ENCODE measurements at regions not wholly inside any gene's neighbourhood (a gene's known extent, or its start where the extent isn't known, plus 50 kb on each side); places are given as distances from the start of the nearest gene placed in this dataset.
"Not testable (repeated sequence)": the region's sequence is repeated elsewhere in the genome, so short reads cannot be mapped to it uniquely, and the experiment has no call there.

GRCh38 chr16:61421111-61421510, 615.1 kb downstream of the CDH8 start:
- no peak for DNase-seq

GRCh38 chr16:61419791-61420190, 616.4 kb downstream of the CDH8 start:
- DNase-seq: no peak

- DNase-seq: not testable (repeated sequence)
Measured at GRCh38 chr16:61418802-61419201, 617.4 kb downstream of the CDH8 start.

DNA sequence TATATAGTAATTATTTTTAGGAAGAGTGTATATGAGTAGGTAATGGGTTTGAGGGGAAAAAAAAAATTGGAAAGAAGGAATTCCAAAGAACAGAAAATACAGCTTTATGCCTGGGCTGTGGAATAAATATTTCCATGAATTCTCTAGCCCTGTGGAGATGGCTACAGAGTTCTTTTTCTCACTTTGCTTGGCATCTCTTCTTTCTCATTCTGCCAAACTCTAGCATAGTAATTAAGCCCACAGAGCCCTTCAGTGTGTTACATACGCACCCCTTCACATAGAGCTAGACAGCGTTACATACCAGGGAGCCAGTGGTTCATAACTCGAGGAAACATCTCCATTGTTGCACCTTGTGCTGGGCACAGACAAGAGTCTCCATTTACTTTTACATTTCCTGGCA, 621.1 kb downstream of the CDH8 start:
- no peak for DNase-seq

DNA sequence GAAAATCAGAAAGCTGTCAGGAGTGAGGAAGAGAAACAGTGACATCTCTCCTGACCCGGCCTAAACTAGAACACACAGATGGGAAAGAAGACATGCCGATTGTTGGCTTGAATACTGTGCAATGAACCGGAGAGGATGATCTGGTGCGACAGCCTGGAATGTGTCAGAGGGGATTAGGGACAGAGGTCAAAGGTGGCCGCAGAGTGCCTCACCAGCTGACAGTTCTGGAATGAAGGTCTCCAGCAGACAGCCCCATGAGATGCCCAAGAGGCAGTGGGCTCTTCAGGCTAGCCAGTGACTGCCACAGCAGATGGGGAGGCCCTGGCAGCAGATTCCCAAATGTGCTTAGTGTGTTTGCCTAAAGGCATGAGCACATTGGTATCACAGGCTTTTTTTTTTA, 623.2 kb downstream of the CDH8 start:
- no peak for DNase-seq

DNA sequence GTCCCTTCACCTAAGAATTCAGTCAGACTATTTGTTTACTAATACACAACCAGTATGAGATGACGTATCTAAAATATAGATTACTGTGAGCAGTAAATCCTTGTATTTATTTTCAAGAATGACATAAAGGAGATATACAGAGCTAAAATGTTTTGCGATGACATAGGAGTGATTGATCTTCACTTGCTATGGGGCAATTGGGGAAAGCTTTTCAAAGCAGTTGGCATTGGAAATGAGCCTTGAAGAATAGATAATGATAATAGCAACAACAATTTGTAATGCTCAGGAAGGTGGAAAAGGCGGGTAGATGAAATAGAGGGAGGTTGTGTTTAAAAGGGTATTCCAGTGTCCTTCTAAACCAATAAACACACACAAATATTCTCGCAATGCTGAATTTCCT, 623.7 kb downstream of the CDH8 start:
- no peak for DNase-seq

DNA sequence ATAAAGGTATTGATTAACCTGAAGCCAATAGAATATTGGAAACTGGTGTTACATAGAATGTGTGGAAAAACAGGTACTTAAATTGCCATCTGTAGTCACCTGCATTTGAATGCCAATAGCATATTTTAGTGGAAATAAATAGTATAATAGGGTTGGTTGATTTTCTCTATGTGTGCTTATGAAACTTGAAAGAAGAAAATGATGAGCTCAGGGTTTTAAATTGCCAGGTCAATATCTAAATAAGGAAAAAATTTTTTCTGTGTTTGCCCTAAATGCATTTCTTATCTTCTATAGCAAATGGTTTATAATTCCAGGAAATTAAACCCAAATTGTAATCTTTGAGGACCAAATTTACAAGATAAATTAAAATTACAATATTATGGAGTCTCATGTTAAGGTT, 626.6 kb downstream of the CDH8 start:
- DNase-seq: no peak

GRCh38 chr16:61403386-61403785, 632.9 kb downstream of the CDH8 start:
- no peak for DNase-seq

DNA sequence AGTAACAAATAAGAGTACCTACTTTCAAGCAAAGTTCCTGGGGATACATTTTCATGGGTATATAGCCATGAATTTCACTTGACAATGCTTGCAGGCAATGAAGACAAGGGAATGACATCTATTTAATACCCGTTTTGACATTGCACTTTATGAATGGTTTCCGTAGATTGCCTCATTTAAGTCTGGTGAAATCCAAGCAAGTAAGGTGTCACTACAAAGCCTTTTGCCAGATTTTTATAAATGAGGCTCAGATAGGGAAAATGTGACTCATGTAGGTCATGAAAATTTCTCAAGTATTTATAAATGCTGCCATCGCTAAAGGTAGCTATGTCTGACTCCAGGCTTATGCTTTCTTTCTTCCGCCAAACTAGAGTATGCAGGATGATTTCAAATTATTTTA, 644.3 kb downstream of the CDH8 start:
- DNase-seq: no peak

DNA sequence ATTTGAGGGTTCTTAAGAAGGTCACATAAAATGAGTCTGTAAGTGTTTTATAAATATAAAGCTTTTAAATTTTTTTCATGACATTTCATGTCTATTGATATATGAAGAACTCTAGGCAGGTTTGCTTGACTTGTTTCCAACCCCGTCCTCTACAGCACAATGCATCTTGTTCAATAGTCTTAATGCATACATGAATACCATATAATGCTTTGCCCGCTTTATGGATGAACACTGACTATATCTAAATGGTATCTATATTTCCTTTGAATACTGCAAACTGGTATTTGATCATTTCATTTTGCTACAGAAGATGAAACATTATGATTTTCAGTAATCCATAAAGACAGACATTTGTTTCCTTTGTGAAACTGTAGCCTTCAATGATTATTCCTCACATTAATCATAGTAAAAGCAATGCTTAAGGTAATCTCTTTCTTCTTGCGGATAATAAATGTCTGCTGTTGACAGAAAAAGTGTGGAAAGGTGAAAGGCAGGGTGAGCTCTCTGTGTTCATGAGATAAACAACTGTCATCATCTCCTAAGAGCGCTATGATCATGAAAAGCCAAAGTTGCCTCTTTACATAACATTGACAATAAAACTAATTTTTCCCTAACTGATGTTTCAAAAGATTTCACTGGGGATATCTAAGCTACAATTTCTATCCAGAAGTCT, 645.1 kb downstream of the CDH8 start:
- DNase-seq: no peak

DNA sequence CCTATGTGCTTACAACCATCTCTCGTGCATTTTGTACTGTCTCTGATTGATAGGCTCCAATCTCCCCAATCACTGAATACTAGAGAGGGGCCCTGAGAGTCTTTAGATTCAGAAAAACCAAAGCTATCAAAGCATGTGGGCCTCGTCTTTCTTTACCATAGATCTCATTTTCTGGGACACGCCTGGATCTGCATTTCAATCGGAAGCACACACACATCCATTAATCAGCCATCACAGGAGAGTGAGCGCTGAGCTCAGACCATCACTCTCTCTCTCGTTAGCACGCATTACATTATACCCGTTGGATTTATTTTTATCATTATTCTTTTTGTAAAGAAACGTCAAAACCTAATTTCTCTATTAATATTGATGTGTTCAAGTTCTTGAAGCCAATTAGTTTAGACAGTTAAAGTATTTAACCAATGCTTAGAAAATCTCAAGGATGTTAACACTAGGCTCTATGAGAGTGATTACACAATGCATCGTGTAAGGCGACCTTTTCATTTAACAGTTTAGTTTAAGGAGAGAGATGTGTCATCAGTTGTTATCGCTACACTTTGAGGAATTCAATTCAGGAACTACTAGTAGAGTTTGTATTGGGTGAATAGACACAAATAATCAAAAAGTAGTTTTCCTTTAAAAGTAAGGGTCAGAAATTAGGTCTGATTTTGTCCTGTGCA, 650.7 kb downstream of the CDH8 start:
- no peak for DNase-seq

- no peak for DNase-seq
Measured at GRCh38 chr16:61382435-61382834, 653.8 kb downstream of the CDH8 start.

DNA sequence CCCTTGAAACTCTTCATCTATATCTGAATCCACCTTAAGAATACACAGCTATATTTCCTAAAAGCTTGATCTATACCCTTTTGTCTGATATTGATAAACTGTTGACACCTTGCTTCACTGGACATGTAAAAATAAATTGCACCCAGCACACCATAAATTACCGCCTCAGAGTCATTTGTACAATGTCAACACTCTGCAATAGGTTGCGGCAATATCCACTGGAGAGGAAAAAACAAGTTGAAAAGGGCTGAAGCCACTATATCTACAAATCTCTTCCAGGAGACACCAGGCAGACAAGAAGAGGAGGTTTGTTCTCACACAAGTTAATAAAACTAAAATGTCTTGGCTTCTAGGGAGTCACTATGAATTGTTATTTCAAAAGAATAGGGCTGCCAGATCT, 656.9 kb downstream of the CDH8 start:
- DNase-seq: no peak

DNA sequence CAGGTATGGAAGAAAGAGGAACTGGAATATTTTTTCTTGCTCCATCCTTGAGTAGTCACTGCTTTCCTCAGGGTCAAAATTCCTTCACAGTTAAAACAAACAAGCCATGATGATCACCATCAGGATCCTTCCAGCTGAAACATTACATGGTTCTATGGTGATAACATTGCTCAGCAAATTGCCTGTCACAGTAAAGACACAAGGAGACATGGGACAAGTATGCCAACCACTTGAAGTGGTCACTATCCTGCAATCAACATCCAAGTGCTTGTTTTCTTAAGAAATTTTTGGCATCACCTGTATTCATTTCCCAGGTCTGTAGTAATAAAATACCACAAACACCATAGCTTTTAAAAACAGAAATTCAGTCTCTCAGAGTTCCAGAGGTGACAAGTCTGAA, 662.2 kb downstream of the CDH8 start:
- no peak for DNase-seq

DNA sequence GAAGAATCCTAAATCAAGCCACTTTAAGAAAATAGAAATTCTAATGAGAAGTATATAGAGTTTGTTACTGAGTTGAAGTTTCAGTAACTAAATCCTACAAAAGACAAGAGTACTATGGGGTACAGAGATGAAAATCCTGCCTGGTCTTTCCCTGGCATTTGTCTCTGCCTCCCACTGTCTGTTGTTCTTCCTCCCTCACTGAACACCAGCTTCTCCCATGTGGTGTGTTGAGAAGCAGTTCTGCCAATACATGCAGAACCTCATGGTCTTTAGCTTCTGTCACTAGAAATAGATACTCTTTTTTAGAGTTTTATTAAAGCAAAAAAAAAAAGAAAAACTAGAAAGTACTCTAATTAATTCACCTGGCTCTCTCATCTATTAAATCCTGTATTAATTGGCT, 664.4 kb downstream of the CDH8 start:
- no peak for DNase-seq

GRCh38 chr16:61371388-61371787, 664.9 kb downstream of the CDH8 start:
- no peak for DNase-seq

DNA sequence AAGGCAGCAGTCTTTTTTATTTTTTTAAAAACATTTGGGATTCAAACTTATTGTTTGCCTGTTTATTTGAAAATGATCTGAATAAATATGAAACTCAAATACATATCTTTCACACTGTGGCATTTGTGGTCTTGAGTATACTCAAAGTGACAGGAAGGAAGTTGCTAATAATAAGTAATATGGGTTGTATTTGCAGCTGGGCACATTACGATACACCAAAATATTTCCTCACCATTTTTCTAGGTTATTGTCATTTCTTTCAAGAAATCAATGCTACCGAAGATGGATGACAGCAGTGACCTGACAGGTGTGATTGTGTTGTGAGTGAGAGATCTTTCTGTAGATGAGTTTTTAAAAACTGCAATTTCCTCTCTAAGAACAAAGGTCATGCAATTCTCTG, 665.7 kb downstream of the CDH8 start:
- no peak for DNase-seq

- DNase-seq: no peak
Measured at GRCh38 chr16:61366006-61366405, 670.2 kb downstream of the CDH8 start.

DNA sequence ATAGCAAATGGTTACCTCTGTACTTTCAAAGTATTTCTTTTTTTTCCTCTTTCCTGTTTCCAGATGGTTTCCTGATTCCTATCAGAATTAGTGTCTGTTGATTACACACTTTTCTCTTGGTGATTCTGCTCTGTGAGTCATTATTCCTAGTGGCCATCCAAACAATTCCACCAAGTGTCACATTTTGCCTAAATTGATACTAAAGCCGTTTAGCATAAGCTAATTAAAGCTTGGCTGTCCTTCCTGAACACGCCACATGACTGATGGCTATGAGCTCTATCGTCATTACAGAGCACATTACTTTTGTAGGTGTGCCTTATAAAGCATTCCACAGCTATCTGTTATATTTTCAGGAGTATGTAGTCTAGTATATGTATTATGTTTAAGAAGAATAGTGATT, 671.2 kb downstream of the CDH8 start:
- no peak for DNase-seq

GRCh38 chr16:61362585-61362984, 673.7 kb downstream of the CDH8 start:
- no peak for DNase-seq

DNA sequence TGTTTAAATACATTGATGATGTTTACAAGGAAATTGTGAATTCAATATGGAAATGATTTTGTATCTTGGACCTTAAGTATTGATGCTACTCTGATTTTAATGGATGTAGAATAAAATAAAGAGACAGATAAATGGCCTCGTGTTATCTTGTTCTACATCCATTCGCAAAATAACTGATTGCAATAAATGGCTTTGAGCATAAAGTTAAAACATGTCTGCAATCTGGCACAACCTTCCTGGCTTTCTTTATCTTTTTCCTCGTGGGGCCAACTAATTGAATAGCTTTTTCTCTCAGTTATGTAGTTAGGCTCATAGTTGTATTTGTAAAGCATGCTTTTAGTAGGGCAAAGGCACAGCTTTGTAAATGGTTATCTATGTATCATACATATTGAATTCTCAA, 691.4 kb downstream of the CDH8 start:
- DNase-seq: no peak

DNA sequence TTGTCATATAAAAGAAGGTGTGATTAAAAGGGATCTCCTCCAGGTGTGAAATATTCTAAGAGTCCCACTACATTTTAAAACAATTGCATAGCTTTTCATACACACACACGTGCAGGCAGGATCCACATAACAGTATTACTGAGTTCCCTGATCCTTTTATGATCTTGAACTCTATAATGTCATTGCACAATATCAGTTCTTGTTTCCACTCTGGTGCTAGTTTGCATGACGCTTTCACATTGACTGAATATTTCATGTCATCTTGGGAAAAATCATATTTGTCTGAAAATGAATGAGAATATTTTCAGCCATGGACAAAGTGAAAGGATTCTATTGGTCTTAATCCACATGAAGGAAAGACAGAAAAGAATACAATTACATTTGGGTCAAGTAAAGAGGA, 703.8 kb downstream of the CDH8 start:
- no peak for DNase-seq

- no peak for DNase-seq
Measured at GRCh38 chr16:61324044-61324443, 712.2 kb downstream of the CDH8 start.

DNA sequence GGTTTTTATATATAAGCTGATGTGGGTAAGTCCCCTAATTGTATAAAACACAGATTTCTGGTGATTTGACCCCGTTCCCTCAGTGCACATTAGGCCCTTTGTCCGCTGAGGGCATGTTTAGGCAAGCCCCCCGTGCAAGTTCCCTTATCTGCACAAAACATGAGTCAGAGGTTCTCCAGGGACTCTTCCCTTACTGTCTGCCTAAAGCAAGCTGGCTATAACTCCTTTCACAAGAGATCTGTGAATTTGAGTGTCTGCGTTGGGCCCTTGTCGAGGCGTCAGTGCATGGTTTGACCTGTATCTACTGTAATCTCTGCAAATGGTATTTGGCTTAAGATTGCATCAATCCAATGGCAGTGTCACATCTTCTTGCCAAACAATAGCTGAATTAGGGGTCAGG, 712.8 kb downstream of the CDH8 start:
- DNase-seq: no peak

DNA sequence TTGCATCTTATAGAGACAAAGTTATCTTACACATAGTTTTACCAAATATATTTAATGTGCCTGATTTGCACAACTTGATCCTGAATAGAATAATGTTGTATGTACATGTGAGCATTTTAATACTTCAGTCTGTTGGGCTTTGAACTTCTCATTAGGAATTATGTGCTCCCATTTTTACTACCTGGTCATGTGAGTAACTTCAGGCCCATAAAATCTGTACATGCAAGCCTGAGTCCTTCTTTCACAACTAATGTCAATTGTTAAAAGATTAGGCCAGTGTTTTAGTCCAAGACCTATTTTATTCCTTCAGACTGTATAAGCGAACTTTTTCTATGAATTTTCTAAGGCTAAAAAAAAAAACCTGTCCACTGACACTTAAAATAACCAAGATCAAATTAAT, 715.4 kb downstream of the CDH8 start:
- DNase-seq: no peak

Measured in T-helper 9 cell (primary cell).